ENCODE measurements at regions not wholly inside any gene's neighbourhood (a gene's known extent, or its start where the extent isn't known, plus 50 kb on each side); places are given as distances from the start of the nearest gene placed in this dataset.

- BruUV-seq (replicated peaks), result no TSS peak
- POLR2A ChIA-PET, result no interaction called here
- intact Hi-C loops (cut with micrococcal nuclease), result no loop called here
Measured at GRCh38 chr5:61263072-61263471, 69.0 kb upstream of the ZSWIM6 start.

More at GRCh38 chr5:61263072-61263471, 69.0 kb upstream of the ZSWIM6 start:
- H3K9me3 ChIP-seq (ENCODE audit: control insufficient read depth in 1 of 2, insufficient read depth in 1 of 2, low read depth in 1 of 2, low read length in 2 of 2), result no peaks in the 10 kb centered on the region
- TF ChIP-seq RAD21 (IDR thresholded peaks at IDR 0.05; ENCODE audit: low read depth), result no peak
- TF ChIP-seq, protein P1, sequence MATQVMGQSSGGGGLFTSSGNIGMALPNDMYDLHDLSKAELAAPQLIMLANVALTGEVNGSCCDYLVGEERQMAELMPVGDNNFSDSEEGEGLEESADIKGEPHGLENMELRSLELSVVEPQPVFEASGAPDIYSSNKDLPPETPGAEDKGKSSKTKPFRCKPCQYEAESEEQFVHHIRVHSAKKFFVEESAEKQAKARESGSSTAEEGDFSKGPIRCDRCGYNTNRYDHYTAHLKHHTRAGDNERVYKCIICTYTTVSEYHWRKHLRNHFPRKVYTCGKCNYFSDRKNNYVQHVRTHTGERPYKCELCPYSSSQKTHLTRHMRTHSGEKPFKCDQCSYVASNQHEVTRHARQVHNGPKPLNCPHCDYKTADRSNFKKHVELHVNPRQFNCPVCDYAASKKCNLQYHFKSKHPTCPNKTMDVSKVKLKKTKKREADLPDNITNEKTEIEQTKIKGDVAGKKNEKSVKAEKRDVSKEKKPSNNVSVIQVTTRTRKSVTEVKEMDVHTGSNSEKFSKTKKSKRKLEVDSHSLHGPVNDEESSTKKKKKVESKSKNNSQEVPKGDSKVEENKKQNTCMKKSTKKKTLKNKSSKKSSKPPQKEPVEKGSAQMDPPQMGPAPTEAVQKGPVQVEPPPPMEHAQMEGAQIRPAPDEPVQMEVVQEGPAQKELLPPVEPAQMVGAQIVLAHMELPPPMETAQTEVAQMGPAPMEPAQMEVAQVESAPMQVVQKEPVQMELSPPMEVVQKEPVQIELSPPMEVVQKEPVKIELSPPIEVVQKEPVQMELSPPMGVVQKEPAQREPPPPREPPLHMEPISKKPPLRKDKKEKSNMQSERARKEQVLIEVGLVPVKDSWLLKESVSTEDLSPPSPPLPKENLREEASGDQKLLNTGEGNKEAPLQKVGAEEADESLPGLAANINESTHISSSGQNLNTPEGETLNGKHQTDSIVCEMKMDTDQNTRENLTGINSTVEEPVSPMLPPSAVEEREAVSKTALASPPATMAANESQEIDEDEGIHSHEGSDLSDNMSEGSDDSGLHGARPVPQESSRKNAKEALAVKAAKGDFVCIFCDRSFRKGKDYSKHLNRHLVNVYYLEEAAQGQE (IDR thresholded peaks at IDR 0.05; ENCODE audit: low read depth), result no peak
- TF ChIP-seq YY1 (IDR thresholded peaks at IDR 0.05; ENCODE audit: extremely low read depth, insufficient replicate concordance, low read depth, low read length), result no peak
- TF ChIP-seq ZNF274 (IDR thresholded peaks at IDR 0.05; ENCODE audit: low read depth, low read length), result no peak
- no peak for TF ChIP-seq POLR2A (IDR thresholded peaks at IDR 0.05; ENCODE audit: borderline replicate concordance, extremely low read depth, insufficient read depth, insufficient read length)
- TF ChIP-seq EZH2phosphoT487 (IDR thresholded peaks at IDR 0.05; ENCODE audit: borderline replicate concordance), result no peak
- TF ChIP-seq EZH2 (IDR thresholded peaks at IDR 0.05), result no peak
- no peak for TF ChIP-seq CBX3 (IDR thresholded peaks at IDR 0.05; ENCODE audit: low read depth)
- TF ChIP-seq ZFX (IDR thresholded peaks at IDR 0.05), result no peak
- TF ChIP-seq TCF7L2 (IDR thresholded peaks at IDR 0.05; ENCODE audit: borderline replicate concordance, extremely low read depth, insufficient read depth, insufficient read length), result no peak
- no peak for TF ChIP-seq JUND (IDR thresholded peaks at IDR 0.05)
- TF ChIP-seq EGR1 (IDR thresholded peaks at IDR 0.05; ENCODE audit: low read depth), result no peak
- TF ChIP-seq ZBTB33 (IDR thresholded peaks at IDR 0.05; ENCODE audit: extremely low read depth, insufficient replicate concordance, low read length), result no peak
- TF ChIP-seq SRF (IDR thresholded peaks at IDR 0.05; ENCODE audit: low read depth), result no peak
- no peak for TF ChIP-seq ELF1 (IDR thresholded peaks at IDR 0.05; ENCODE audit: borderline replicate concordance, low read depth)
- no peak for TF ChIP-seq ATF3 (IDR thresholded peaks at IDR 0.05)
- no peak for TF ChIP-seq SIN3A (IDR thresholded peaks at IDR 0.05; ENCODE audit: low read depth)
- TF ChIP-seq POLR2AphosphoS5 (IDR thresholded peaks at IDR 0.05; ENCODE audit: low read depth, low read length), result no peak
- no peak for TF ChIP-seq CTCF (IDR thresholded peaks at IDR 0.05 in 2 of 3, conservative IDR thresholded peaks at IDR 0.05 in 1 of 3; ENCODE audit: borderline replicate concordance in 1 of 3, insufficient read depth in 1 of 3, low read depth in 2 of 3, low read length in 2 of 3)
- ATAC-seq, result no peak
- no peaks in the 10 kb centered on the region for H4K20me1 ChIP-seq (ENCODE audit: insufficient read depth)
- H3K4me3 ChIP-seq (replicated peaks in 1 of 2; ENCODE audit: low read depth in 1 of 2, low read length in 2 of 2), result no peak overlapping the region
- RAD21 ChIA-PET (ENCODE audit: low non-redundant PET in 1 of 2, low total read pairs in 2 of 2, uncharacterized antibody in 2 of 2, unreplicated experiment in 2 of 2), result no interaction called here
- no peak for DNase-seq (ENCODE audit: low read depth, low spot score)
- no peaks in the 10 kb centered on the region for H3K4me1 ChIP-seq (ENCODE audit: control insufficient read depth in 1 of 2, insufficient read depth in 2 of 2, low read length in 2 of 2)
- no peak overlapping the region for H3K4me2 ChIP-seq (ENCODE audit: low read length)
- no peak overlapping the region for H2AFZ ChIP-seq (ENCODE audit: low read depth, low read length, poor library complexity, severe bottlenecking)
- H3K9ac ChIP-seq (ENCODE audit: low read length), result no peak overlapping the region
- H3K36me3 ChIP-seq (ENCODE audit: control insufficient read depth in 1 of 2, insufficient read depth in 2 of 2, low read length in 2 of 2), result no peaks in the 10 kb centered on the region
- no peaks in the 10 kb centered on the region for H3K79me2 ChIP-seq (ENCODE audit: insufficient read depth, low read length)
- CTCF ChIA-PET, result no interaction called here
- H3K9me2 ChIP-seq (ENCODE audit: insufficient read depth), result no peaks in the 10 kb centered on the region
- H3K27ac ChIP-seq (ENCODE audit: low read depth, low read length), result no peak overlapping the region
- H3K27me3 ChIP-seq (ENCODE audit: insufficient read depth, low read length), result no peaks in the 10 kb centered on the region

Data from HCT116 (cell line).